GM20000 (cell line): ENCODE measurements at regions not wholly inside any gene's neighbourhood (a gene's known extent, or its start where the extent isn't known, plus 50 kb on each side); places are given as distances from the start of the nearest gene placed in this dataset.

Source experiments
- DNase-seq: peaks from one replicate; pipeline ENCODE4 v3.0.0; 2012; ENCODE audit warnings: low spot score
- CTCF ChIP-seq: IDR thresholded peaks from 2 replicates; pipeline ENCODE4 v1.5.1; 2012; ENCODE audit warnings: mild to moderate bottlenecking, control low read depth; ENCODE audit errors: extremely low read depth, missing control alignments

DNA sequence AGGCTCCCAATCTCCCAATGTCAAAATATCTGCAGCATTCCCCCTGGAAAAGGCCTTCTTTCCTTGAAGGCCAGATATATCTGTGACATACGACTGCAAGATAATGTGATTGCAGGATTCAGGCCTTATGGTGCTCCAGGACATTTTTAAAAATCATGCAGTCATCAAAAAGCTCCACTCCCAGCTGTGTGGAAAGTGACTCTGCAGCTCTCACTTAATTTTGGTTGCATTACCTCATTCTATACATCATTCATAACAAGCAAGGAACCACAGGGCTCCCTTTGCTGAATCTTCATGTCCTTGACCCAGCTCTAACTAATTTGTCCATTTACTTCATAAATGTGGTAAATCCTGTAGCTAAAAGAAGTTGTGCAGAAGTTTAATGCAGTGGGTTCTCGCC is 386.2 kb upstream of the SLC30A5 start:
- TF ChIP-seq CTCF: no peak
- no peak for DNase-seq

GRCh38 chr5:68708156-68708841 is 385.5 kb upstream of the SLC30A5 start:
- no peak for TF ChIP-seq CTCF
- DNase-seq: no peak

- DNase-seq: no peak
- TF ChIP-seq CTCF: no peak
Observed at GRCh38 chr5:68708842-68709170, 385.0 kb upstream of the SLC30A5 start.

DNA sequence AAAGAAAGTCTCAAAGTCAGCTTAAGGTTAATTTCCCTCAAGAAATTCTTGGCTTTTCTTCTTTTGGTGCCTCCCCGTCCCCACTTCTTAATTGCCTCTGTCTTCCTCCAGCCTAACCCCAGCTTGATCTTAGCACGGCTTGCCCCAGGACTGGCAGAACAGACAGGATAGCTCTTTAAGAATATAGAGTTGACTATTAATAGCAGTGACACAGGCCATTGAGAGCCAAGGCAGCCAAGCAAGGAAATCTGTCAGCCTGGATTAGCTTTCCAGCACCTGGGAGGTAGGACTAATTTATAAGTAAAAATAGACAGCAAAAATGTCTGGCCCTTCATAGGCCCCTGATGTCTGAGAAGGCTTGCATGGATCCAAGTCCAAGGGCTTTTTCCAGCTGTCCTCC is 384.6 kb upstream of the SLC30A5 start:
- TF ChIP-seq CTCF: no peak
- no peak for DNase-seq

GRCh38 chr5:68710514-68710913 is 383.3 kb upstream of the SLC30A5 start:
- DNase-seq: peak; percentile 30
- TF ChIP-seq CTCF: no peak

DNA sequence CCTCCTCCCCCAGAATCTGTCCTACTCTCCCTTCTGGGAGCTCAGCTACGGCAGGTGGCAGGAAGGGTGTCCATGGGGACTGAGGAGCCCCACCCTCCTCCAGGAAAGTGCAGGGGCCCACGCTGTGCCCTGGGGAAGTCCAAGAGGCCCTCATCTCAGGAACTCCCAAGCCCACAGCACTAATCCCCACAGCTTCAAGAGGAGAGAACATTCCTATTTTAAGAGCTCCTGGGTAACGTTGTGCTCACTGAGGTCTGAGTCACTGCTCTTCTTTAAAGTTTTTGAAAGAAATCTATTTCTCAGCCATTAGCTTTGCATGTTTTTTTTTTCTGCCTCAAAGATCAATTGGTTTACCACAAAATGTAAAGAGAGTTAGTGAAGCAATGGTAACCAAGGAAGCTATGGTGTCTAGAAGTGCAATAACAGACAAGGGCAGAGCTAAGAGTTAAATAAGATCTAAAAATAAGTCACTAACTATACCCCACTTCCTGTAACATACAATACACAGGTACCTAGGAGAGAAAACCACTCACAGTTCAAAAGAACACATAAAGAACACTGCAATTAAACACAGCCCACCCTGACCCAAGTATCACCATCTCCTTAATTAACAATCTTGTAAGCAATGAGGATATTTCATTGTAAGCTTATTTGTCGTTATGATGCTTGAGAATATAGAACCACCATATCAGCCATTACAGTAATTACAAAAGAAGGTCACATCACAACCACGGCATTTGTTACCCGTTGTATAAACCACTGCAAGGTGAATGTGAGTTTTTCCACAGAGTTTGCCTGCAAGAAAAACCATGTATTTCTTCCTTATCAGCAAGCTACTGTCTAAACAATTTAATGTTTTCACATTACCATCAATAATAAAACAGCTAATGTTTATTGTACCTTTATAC is 382.3 kb upstream of the SLC30A5 start:
- no peak for TF ChIP-seq CTCF
- DNase-seq: peak; percentile 63

DNA sequence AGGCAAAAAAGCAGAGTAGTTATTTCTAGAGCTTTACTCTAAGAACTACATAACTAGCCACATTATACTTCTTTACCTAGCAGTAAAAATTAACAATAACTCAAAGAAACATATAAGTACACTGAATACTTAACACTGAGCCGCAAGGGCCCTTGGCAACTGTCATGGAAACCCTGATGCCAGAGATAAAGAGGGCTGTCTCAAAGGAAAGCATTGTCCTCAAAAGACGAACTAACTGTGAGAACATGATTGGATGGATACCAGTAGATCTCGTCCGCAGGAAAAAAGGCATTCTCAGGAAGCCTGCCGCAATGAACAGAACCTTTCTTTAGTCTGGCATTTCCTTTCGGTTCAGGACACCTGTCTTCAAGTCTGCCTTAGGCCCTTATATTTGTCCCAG is 379.0 kb upstream of the SLC30A5 start:
- TF ChIP-seq CTCF: no peak
- no peak for DNase-seq
